HEK293 (cell line): ENCODE measurements at regions not wholly inside any gene's neighbourhood (a gene's known extent, or its start where the extent isn't known, plus 50 kb on each side); places are given as distances from the start of the nearest gene placed in this dataset.

Source experiments
- CTCF ChIA-PET: fragments of 350-600 bp; formaldehyde crosslinking; extraction: SDS; loops from one replicate; lab custom pipeline; 2021; ENCODE audit warnings: antibody characterized with exemption; lab: Yijun Ruan, JAX
- POLR2A ChIA-PET: fragments of 300-600 bp; formaldehyde crosslinking; extraction: SDS; loops from one replicate; lab custom pipeline; 2020; ENCODE audit warnings: antibody characterized with exemption, inconsistent platforms; lab: Yijun Ruan, JAX
- H3K27ac ChIP-seq: fragments of 200-500 bp; sonication (Bioruptor generic); 2 replicates; pipeline ENCODE4 v1.5.1; 2014; ENCODE audit warnings: low read depth, low read length, control low read depth, inconsistent platforms; ENCODE audit errors: extremely low read depth
- H3K36me3 ChIP-seq, 2 experiments: fragments of 200-500 bp in 1 of 2; sonication (Bioruptor generic) in 1 of 2; 1 replicate in 1 of 2; 2 replicates in 1 of 2; pipeline ENCODE4 v1.5.1; 2014 to 2017; ENCODE audit warnings: inconsistent platforms in 2 of 2, low read length in 2 of 2; ENCODE audit not compliant: control insufficient read depth in 2 of 2, insufficient read depth in 1 of 2
- H3K4me1 ChIP-seq: fragments of 200-500 bp; sonication (Bioruptor generic); 2 replicates; pipeline ENCODE4 v1.5.1; 2014; ENCODE audit warnings: mild to moderate bottlenecking, low read length, inconsistent platforms; ENCODE audit not compliant: control insufficient read depth, insufficient read depth
- H3K4me3 ChIP-seq: 2 replicates; pipeline ENCODE4 v1.5.1; 2011; ENCODE audit warnings: low read depth, mild to moderate bottlenecking, control low read depth, low read length, moderate library complexity
- H3K9me3 ChIP-seq: fragments of 200-500 bp; sonication (Bioruptor generic); 2 replicates; pipeline ENCODE4 v1.5.1; 2014; ENCODE audit warnings: low read depth, low read length, inconsistent platforms; ENCODE audit not compliant: control insufficient read depth, insufficient read depth
- HOXD13 ChIP-seq: sonication (generic); formaldehyde crosslinking; IDR thresholded peaks from 2 replicates; pipeline ENCODE4 v1.8.0; 2022; ENCODE audit warnings: missing genetic modification reagents, borderline replicate concordance
- KLF7 ChIP-seq: fragments of 450-650 bp; formaldehyde crosslinking; IDR thresholded peaks from 2 replicates; pipeline ENCODE4 v1.5.1; 2016; ENCODE audit warnings: missing biosample characterization, missing genetic modification characterization, borderline replicate concordance
- SP7 ChIP-seq: fragments of 450-650 bp; formaldehyde crosslinking; IDR thresholded peaks from 2 replicates; pipeline ENCODE4 v1.5.1; 2016; ENCODE audit warnings: missing biosample characterization, missing genetic modification characterization
- TRIM28 ChIP-seq: IDR thresholded peaks from 2 replicates; pipeline ENCODE4 v1.6.1; 2011; ENCODE audit warnings: low read length, control low read depth, borderline replicate concordance
- ZFHX2 ChIP-seq: fragments of 450-650 bp; formaldehyde crosslinking; conservative IDR thresholded peaks from 2 replicates; pipeline ENCODE4 v1.5.1; 2016; ENCODE audit warnings: missing biosample characterization, missing genetic modification characterization
- ZNF114 ChIP-seq: fragments of 450-650 bp; formaldehyde crosslinking; IDR thresholded peaks from 2 replicates; pipeline ENCODE4 v1.5.0; 2017; ENCODE audit warnings: missing biosample characterization, missing genetic modification characterization
- ZNF133 ChIP-seq: fragments of 450-650 bp; formaldehyde crosslinking; IDR thresholded peaks from 2 replicates; pipeline ENCODE4 v1.5.1; 2016; ENCODE audit warnings: missing biosample characterization, missing genetic modification characterization
- ZNF174 ChIP-seq: fragments of 450-650 bp; formaldehyde crosslinking; IDR thresholded peaks from 2 replicates; pipeline ENCODE4 v1.5.0; 2017; ENCODE audit warnings: missing biosample characterization, mild to moderate bottlenecking, missing genetic modification characterization
- ZNF223 ChIP-seq: fragments of 450-650 bp; formaldehyde crosslinking; IDR thresholded peaks from 2 replicates; pipeline ENCODE4 v1.5.1; 2016; ENCODE audit warnings: missing biosample characterization, missing genetic modification characterization
- ZNF324 ChIP-seq: fragments of 450-650 bp; formaldehyde crosslinking; IDR thresholded peaks from 2 replicates; pipeline ENCODE4 v1.5.1; 2016; ENCODE audit warnings: missing biosample characterization, missing genetic modification characterization
- ZNF529 ChIP-seq: fragments of 450-650 bp; formaldehyde crosslinking; IDR thresholded peaks from 2 replicates; pipeline ENCODE4 v1.5.1; 2017; ENCODE audit warnings: missing genetic modification characterization, missing biosample characterization; ENCODE audit not compliant: insufficient replicate concordance
- ZNF639 ChIP-seq: fragments of 450-650 bp; formaldehyde crosslinking; IDR thresholded peaks from 2 replicates; pipeline ENCODE4 v1.5.1; 2016; ENCODE audit warnings: missing biosample characterization, missing genetic modification characterization
- ZNF747 ChIP-seq: fragments of 450-650 bp; formaldehyde crosslinking; IDR thresholded peaks from 2 replicates; pipeline ENCODE4 v1.5.1; 2016; ENCODE audit warnings: missing biosample characterization, missing genetic modification characterization
- TF ChIP-seq, protein P1 (sequence below): fragments of 450-650 bp; formaldehyde crosslinking; IDR thresholded peaks from 2 replicates; pipeline ENCODE4 v1.5.1; 2016; ENCODE audit warnings: missing biosample characterization, missing genetic modification characterization
- TF ChIP-seq, protein P2 (sequence below): fragments of 450-650 bp; formaldehyde crosslinking; IDR thresholded peaks from 2 replicates; pipeline ENCODE4 v1.5.1; 2016; ENCODE audit warnings: missing biosample characterization, missing genetic modification characterization
- TF ChIP-seq, protein P3 (sequence below): fragments of 450-650 bp; formaldehyde crosslinking; IDR thresholded peaks from 2 replicates; pipeline ENCODE4 v1.5.1; 2016; ENCODE audit warnings: missing biosample characterization, missing genetic modification characterization
- TF ChIP-seq, protein P4 (sequence below): fragments of 450-650 bp; formaldehyde crosslinking; IDR thresholded peaks from 2 replicates; pipeline ENCODE4; 2016; ENCODE audit warnings: missing biosample characterization, missing genetic modification characterization

DNA sequence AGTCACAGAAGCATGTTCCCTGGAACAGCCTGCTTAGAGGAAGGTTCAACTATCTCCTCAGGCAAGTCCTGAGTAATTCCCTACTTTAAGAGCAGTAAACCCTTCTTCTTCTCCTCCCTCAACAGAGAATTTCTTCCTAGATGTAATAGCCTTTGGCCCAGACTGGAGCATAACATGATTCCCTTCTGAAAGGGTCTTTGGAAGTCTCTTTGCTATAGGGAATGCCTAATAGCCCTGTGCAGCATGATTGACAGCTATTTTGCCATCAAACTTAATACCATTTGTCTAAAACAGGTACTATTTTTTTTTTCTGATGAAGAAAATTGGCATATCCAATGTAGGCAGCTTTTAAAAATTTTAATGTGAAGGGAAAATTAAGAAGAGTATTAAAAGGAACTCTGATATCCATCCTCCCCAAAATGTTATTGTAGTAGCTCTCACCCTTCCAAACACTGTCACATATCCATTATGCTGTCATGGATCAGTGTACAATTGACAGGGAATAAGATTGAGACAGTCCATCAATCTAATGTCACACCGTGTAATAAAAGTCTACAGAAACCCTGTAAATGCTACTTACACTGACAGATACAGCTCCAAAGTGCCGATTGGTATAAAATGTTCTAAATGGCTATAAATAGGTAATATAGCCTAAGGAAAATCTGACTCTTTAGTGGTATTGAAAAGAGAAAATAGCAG is 884.6 kb downstream of the TTLL7 start (continued):
- TF ChIP-seq SP7 (tag by site-specific recombination) (no peak), ZNF223 (tag by site-specific recombination) (no peak), ZNF529 (tag by site-specific recombination) (no peak), ZNF639 (tag by site-specific recombination) (no peak)

DNA sequence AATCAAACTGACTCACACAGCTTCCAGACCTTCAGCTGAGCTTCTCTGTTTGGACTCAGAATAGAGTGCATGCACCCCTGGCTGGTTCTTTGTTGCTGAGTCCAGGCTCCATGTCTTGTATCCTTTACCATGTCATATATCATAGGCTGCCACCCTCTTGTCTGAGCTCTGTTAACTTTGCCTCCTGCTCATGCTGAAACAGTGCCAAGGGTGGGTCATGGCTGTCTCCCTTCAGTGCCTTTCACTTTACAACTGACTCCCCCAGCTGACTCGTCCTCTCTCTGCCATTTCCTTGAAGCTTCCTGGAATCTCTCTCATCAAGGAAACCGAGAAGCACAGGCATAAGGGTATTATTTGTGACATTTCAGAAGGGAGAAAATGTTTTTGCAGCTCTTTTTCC is 885.3 kb downstream of the TTLL7 start:
- Histone ChIP-seq H3K27ac (no peak overlapping the region), H3K9me3 (no peaks in the 10 kb centered on the region), H3K4me3 (no peak overlapping the region), H3K4me1 (no peaks in the 10 kb centered on the region), H3K36me3 (no peaks in the 10 kb centered on the region)
- ChIA-PET CTCF (interaction anchor here (0.5 to 0.7 kb wide), 3 partner anchors 48 to 1486 kb away, joined by 3 to 4 read pairs (median 3); no protein-coding TSS in a partner anchor), POLR2A (no interaction called here)
- no peak for TF ChIP-seq ZNF114 (tag by site-specific recombination)
- TF ChIP-seq, protein P1, sequence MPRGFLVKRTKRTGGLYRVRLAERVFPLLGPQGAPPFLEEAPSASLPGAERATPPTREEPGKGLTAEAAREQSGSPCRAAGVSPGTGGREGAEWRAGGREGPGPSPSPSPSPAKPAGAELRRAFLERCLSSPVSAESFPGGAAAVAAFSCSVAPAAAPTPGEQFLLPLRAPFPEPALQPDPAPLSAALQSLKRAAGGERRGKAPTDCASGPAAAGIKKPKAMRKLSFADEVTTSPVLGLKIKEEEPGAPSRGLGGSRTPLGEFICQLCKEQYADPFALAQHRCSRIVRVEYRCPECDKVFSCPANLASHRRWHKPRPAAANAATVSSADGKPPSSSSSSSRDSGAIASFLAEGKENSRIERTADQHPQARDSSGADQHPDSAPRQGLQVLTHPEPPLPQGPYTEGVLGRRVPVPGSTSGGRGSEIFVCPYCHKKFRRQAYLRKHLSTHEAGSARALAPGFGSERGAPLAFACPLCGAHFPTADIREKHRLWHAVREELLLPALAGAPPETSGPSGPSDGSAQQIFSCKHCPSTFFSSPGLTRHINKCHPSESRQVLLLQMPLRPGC (tag by site-specific recombination): no peak
- TF ChIP-seq ZNF174 (tag by site-specific recombination): no peak
- TF ChIP-seq ZNF133: no peak
- no peak for TF ChIP-seq ZFHX2 (tag by site-specific recombination)
- no peak for TF ChIP-seq ZNF324 (tag by site-specific recombination)
- TF ChIP-seq, protein P2, sequence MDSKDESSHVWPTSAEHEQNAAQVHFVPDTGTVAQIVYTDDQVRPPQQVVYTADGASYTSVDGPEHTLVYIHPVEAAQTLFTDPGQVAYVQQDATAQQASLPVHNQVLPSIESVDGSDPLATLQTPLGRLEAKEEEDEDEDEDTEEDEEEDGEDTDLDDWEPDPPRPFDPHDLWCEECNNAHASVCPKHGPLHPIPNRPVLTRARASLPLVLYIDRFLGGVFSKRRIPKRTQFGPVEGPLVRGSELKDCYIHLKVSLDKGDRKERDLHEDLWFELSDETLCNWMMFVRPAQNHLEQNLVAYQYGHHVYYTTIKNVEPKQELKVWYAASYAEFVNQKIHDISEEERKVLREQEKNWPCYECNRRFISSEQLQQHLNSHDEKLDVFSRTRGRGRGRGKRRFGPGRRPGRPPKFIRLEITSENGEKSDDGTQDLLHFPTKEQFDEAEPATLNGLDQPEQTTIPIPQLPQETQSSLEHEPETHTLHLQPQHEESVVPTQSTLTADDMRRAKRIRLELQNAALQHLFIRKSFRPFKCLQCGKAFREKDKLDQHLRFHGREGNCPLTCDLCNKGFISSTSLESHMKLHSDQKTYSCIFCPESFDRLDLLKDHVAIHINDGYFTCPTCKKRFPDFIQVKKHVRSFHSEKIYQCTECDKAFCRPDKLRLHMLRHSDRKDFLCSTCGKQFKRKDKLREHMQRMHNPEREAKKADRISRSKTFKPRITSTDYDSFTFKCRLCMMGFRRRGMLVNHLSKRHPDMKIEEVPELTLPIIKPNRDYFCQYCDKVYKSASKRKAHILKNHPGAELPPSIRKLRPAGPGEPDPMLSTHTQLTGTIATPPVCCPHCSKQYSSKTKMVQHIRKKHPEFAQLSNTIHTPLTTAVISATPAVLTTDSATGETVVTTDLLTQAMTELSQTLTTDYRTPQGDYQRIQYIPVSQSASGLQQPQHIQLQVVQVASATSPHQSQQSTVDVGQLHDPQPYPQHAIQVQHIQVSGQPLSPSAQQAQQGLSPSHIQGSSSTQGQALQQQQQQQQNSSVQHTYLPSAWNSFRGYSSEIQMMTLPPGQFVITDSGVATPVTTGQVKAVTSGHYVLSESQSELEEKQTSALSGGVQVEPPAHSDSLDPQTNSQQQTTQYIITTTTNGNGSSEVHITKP (tag by site-specific recombination): no peak
- TF ChIP-seq, protein P3, sequence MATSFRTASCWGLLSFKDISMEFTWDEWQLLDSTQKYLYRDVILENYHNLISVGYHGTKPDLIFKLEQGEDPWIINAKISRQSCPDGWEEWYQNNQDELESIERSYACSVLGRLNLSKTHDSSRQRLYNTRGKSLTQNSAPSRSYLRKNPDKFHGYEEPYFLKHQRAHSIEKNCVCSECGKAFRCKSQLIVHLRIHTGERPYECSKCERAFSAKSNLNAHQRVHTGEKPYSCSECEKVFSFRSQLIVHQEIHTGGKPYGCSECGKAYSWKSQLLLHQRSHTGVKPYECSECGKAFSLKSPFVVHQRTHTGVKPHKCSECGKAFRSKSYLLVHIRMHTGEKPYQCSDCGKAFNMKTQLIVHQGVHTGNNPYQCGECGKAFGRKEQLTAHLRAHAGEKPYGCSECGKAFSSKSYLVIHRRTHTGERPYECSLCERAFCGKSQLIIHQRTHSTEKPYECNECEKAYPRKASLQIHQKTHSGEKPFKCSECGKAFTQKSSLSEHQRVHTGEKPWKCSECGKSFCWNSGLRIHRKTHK (tag by site-specific recombination): no peak
- TF ChIP-seq, protein P4, sequence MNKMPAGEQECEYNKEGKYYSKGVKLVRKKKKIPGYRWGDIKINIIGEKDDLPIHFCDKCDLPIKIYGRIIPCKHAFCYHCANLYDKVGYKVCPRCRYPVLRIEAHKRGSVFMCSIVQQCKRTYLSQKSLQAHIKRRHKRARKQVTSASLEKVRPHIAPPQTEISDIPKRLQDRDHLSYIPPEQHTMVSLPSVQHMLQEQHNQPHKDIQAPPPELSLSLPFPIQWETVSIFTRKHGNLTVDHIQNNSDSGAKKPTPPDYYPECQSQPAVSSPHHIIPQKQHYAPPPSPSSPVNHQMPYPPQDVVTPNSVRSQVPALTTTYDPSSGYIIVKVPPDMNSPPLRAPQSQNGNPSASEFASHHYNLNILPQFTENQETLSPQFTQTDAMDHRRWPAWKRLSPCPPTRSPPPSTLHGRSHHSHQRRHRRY (tag by site-specific recombination): no peak
- no peak for TF ChIP-seq ZNF747 (tag by site-specific recombination)
- TF ChIP-seq TRIM28: no peak
- TF ChIP-seq HOXD13 (CRISPR knock-in tag): no peak
- no peak for TF ChIP-seq KLF7 (tag by site-specific recombination)
